ENCODE measurements at regions not wholly inside any gene's neighbourhood (a gene's known extent, or its start where the extent isn't known, plus 50 kb on each side); places are given as distances from the start of the nearest gene placed in this dataset.

GRCh38 chr4:104351706-104352105, 143.0 kb downstream of the CXXC4 start:
- no peak overlapping the region for H3K4me3 ChIP-seq (ENCODE audit: control insufficient read depth in 2 of 3, extremely low read depth in 1 of 3, insufficient read depth in 2 of 3, low read depth in 1 of 3, low read length in 3 of 3)
- H3K27ac ChIP-seq (ENCODE audit: control insufficient read depth, insufficient read depth, low read length): no peak overlapping the region
- DNase-seq (ENCODE audit: low read depth, low spot score): no peak
- no peak overlapping the region for H3K4me2 ChIP-seq (ENCODE audit: control insufficient read depth, extremely low read depth, insufficient read depth, low read depth, low read length)
- no peaks in the 10 kb centered on the region for H3K4me1 ChIP-seq (ENCODE audit: control insufficient read depth, extremely low read depth, insufficient read depth, low read length)
- no peaks in the 10 kb centered on the region for H3K36me3 ChIP-seq (ENCODE audit: control insufficient read depth in 2 of 2, extremely low read depth in 1 of 2, insufficient read depth in 2 of 2, low read length in 2 of 2)
- H3K27me3 ChIP-seq (ENCODE audit: control insufficient read depth, extremely low read depth, insufficient read depth, low read length): no peaks in the 10 kb centered on the region
- no peaks in the 10 kb centered on the region for H3K9me1 ChIP-seq (ENCODE audit: control insufficient read depth, extremely low read depth, insufficient read depth, low read length)
- H3K9me3 ChIP-seq (ENCODE audit: control insufficient read depth, low read depth, low read length): no peaks in the 10 kb centered on the region
- H3K9ac ChIP-seq (ENCODE audit: control insufficient read depth, extremely low read depth, insufficient read depth, low read length): no peak overlapping the region
- no peak overlapping the region for H2AFZ ChIP-seq (ENCODE audit: control insufficient read depth, low read length)
- no peaks in the 10 kb centered on the region for H3K79me2 ChIP-seq (ENCODE audit: control insufficient read depth, insufficient read depth, low read length)
- no peak for FAIRE-seq
- H4K20me1 ChIP-seq (ENCODE audit: control insufficient read depth, extremely low read depth, insufficient read depth, low read length): no peaks in the 10 kb centered on the region
- dilution Hi-C loops (cut with MboI; ENCODE audit: extremely low pct_ligation_motif_present, low sequenced_read_pairs): no loop called here
- no peak for TF ChIP-seq CTCF (optimal IDR thresholded peaks at IDR 0.05 in 1 of 3, IDR thresholded peaks at IDR 0.05 in 1 of 3, conservative IDR thresholded peaks at IDR 0.05 in 1 of 3; ENCODE audit: extremely low read depth in 1 of 3, insufficient read depth in 2 of 3, low read length in 3 of 3)
- no peak for TF ChIP-seq EZH2 (IDR thresholded peaks at IDR 0.05; ENCODE audit: low read length)

GRCh38 chr4:104345598-104346242, 149.0 kb downstream of the CXXC4 start:
- Histone ChIP-seq H3K36me3 (ENCODE audit: control insufficient read depth in 2 of 2, extremely low read depth in 1 of 2, insufficient read depth in 2 of 2, low read length in 2 of 2) (no peaks in the 10 kb centered on the region), H3K27ac (ENCODE audit: control insufficient read depth, insufficient read depth, low read length) (no peak overlapping the region), H3K27me3 (ENCODE audit: control insufficient read depth, extremely low read depth, insufficient read depth, low read length) (no peaks in the 10 kb centered on the region), H3K79me2 (ENCODE audit: control insufficient read depth, insufficient read depth, low read length) (no peaks in the 10 kb centered on the region), H4K20me1 (ENCODE audit: control insufficient read depth, extremely low read depth, insufficient read depth, low read length) (no peaks in the 10 kb centered on the region), H3K9me3 (ENCODE audit: control insufficient read depth, low read depth, low read length) (no peaks in the 10 kb centered on the region), H3K9ac (ENCODE audit: control insufficient read depth, extremely low read depth, insufficient read depth, low read length) (no peak overlapping the region), H3K9me1 (ENCODE audit: control insufficient read depth, extremely low read depth, insufficient read depth, low read length) (no peaks in the 10 kb centered on the region), H2AFZ (ENCODE audit: control insufficient read depth, low read length) (no peak overlapping the region), H3K4me1 (ENCODE audit: control insufficient read depth, extremely low read depth, insufficient read depth, low read length) (no peaks in the 10 kb centered on the region), H3K4me3 (ENCODE audit: control insufficient read depth in 2 of 3, extremely low read depth in 1 of 3, insufficient read depth in 2 of 3, low read depth in 1 of 3, low read length in 3 of 3) (no peak overlapping the region), H3K4me2 (ENCODE audit: control insufficient read depth, extremely low read depth, insufficient read depth, low read depth, low read length) (no peak overlapping the region)
- DNase-seq (ENCODE audit: low read depth, low spot score) (no peak), FAIRE-seq (no peak)
- TF ChIP-seq EZH2 (IDR thresholded peaks at IDR 0.05; ENCODE audit: low read length) (no peak), CTCF (optimal IDR thresholded peaks at IDR 0.05 in 1 of 3, IDR thresholded peaks at IDR 0.05 in 1 of 3, conservative IDR thresholded peaks at IDR 0.05 in 1 of 3; ENCODE audit: extremely low read depth in 1 of 3, insufficient read depth in 2 of 3, low read length in 3 of 3) (no peak)
- dilution Hi-C loops (cut with MboI; ENCODE audit: extremely low pct_ligation_motif_present, low sequenced_read_pairs): no loop called here
